Neural cell (in vitro differentiated cells): ENCODE measurements at regions not wholly inside any gene's neighbourhood (a gene's known extent, or its start where the extent isn't known, plus 50 kb on each side); places are given as distances from the start of the nearest gene placed in this dataset.

Source experiments
- H2AFZ ChIP-seq: fragments of 200-600, 300-800 bp; sonication (generic), shearing (Covaris generic); 2 replicates; pipeline ENCODE4 v1.6.0; 2014; ENCODE audit warnings: low read depth, mild to moderate bottlenecking, antibody characterized with exemption, low read length, moderate library complexity
- H3F3A ChIP-seq: fragments of 200-600 bp; shearing (Covaris generic); 2 replicates; pipeline ENCODE4 v1.6.1; 2016; ENCODE audit warnings: mild to moderate bottlenecking, moderate library complexity, mixed read lengths, antibody characterized with exemption, low read length; ENCODE audit not compliant: insufficient read depth, poor library complexity, severe bottlenecking
- H3K27ac ChIP-seq: fragments of 200-600, 300-800 bp; sonication (generic), shearing (Covaris generic); 2 replicates; pipeline ENCODE4 v1.5.1; 2014; ENCODE audit warnings: mild to moderate bottlenecking, low read length, moderate library complexity
- H3K27me3 ChIP-seq: fragments of 300-800, 200-600 bp; sonication (generic), shearing (Covaris generic); 2 replicates; pipeline ENCODE4 v1.6.0; 2014; ENCODE audit warnings: mild to moderate bottlenecking, low read depth, low read length, moderate library complexity; ENCODE audit not compliant: insufficient read depth
- H3K36me3 ChIP-seq: fragments of 300-800, 200-600 bp; sonication (generic), shearing (Covaris generic); 2 replicates; pipeline ENCODE4 v1.5.1; 2014; ENCODE audit warnings: mild to moderate bottlenecking, antibody characterized with exemption, low read length, moderate library complexity; ENCODE audit not compliant: insufficient read depth
- H3K4me2 ChIP-seq: fragments of 300-800, 200-600 bp; sonication (generic), shearing (Covaris generic); 2 replicates; pipeline ENCODE4 v1.6.0; 2014; ENCODE audit warnings: mild to moderate bottlenecking, low read length
- H3K4me3 ChIP-seq: fragments of 300-800, 200-600 bp; sonication (generic), shearing (Covaris generic); 2 replicates; pipeline ENCODE4 v1.5.1; 2014; ENCODE audit warnings: mild to moderate bottlenecking, low read length, moderate library complexity
- H3K79me2 ChIP-seq: fragments of 200-600 bp; shearing (Covaris generic); replicated peaks from 2 replicates; pipeline ENCODE4 v1.6.0; 2014; ENCODE audit warnings: mild to moderate bottlenecking, low read length, moderate library complexity; ENCODE audit not compliant: insufficient read depth
- H3K9ac ChIP-seq: fragments of 300-800, 200-600 bp; sonication (generic), shearing (Covaris generic); 2 replicates; pipeline ENCODE4 v1.6.1; 2016; ENCODE audit warnings: mild to moderate bottlenecking, low read length, mixed read lengths
- H3K9me2 ChIP-seq: fragments of 200-600 bp; shearing (Covaris generic); 2 replicates; pipeline ENCODE4 v1.6.1; 2016; ENCODE audit warnings: mild to moderate bottlenecking, low read length, mixed read lengths; ENCODE audit not compliant: insufficient read depth
- H3K9me3 ChIP-seq: fragments of 200-600, 300-800 bp; sonication (generic), shearing (Covaris generic); 2 replicates; pipeline ENCODE4 v1.6.1; 2016; ENCODE audit warnings: mild to moderate bottlenecking, mixed run types, low read length, moderate library complexity, mixed read lengths
- H4K20me1 ChIP-seq: fragments of 200-600 bp; shearing (Covaris generic); 2 replicates; pipeline ENCODE4 v1.6.1; 2016; ENCODE audit warnings: mild to moderate bottlenecking, mixed run types; ENCODE audit not compliant: insufficient read depth
- EP300 ChIP-seq: fragments of 450-650 bp; conservative IDR thresholded peaks from 2 replicates; pipeline ENCODE4 v1.6.1; 2014; ENCODE audit warnings: antibody characterized with exemption, mild to moderate bottlenecking, moderate library complexity; ENCODE audit not compliant: poor library complexity, severe bottlenecking
- EZH2 ChIP-seq: fragments of 200-600, 300-800 bp; shearing (Covaris generic), sonication (generic); IDR thresholded peaks from 2 replicates; pipeline ENCODE4 v1.6.1; 2014; ENCODE audit warnings: antibody characterized with exemption, low read length, borderline replicate concordance, mild to moderate bottlenecking; ENCODE audit not compliant: insufficient read depth, poor library complexity, severe bottlenecking
- MXI1 ChIP-seq: fragments of 450-650 bp; conservative IDR thresholded peaks from 2 replicates; pipeline ENCODE4 v1.6.1; 2014; ENCODE audit warnings: antibody characterized with exemption, mild to moderate bottlenecking; ENCODE audit not compliant: poor library complexity, severe bottlenecking
- POLR2AphosphoS5 ChIP-seq: IDR thresholded peaks from 2 replicates; pipeline ENCODE4 v1.6.1; 2012
- RAD21 ChIP-seq: fragments of 450-650 bp; conservative IDR thresholded peaks from 2 replicates; pipeline ENCODE4 v1.6.1; 2014; ENCODE audit warnings: antibody characterized with exemption, mild to moderate bottlenecking, moderate library complexity
- SMC3 ChIP-seq: fragments of 450-650 bp; conservative IDR thresholded peaks from 2 replicates; pipeline ENCODE4 v1.6.1; 2014; ENCODE audit warnings: antibody characterized with exemption, mild to moderate bottlenecking, moderate library complexity; ENCODE audit not compliant: poor library complexity
- TAF1 ChIP-seq: IDR thresholded peaks from 2 replicates; pipeline ENCODE4 v1.6.1; 2012; ENCODE audit warnings: low read depth
- TF ChIP-seq, protein P1 (sequence below): fragments of 450-650 bp; IDR thresholded peaks from 2 replicates; pipeline ENCODE4 v1.5.1; 2014; ENCODE audit warnings: antibody characterized with exemption, mild to moderate bottlenecking, moderate library complexity; ENCODE audit not compliant: poor library complexity, severe bottlenecking
- TF ChIP-seq, protein P2 (sequence below): IDR thresholded peaks from 2 replicates; pipeline ENCODE4 v1.6.1; 2012; ENCODE audit warnings: borderline replicate concordance

DNA sequence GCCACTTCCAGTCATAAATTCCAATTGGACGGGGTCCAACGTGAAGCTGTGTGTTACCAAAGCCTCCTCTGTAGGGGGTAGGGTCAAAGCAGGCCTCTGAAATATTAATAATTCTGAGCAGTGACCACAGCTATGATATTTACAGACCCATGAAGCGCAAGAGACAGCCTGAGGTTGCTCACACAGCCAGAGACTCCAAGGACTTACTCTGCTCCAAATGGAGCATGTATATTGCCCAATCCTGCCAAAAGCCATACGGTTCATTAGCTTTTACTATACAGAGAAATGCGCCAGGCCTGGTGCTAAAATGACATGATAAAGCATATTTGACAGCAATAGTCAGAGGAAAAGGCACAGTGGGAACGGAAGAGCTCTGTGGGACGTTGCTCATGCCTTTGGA is 151.3 kb downstream of the PAH start:
- H3K79me2 ChIP-seq: no peaks in the 10 kb centered on the region
- no peak overlapping the region for H3K9ac ChIP-seq
- H3K4me2 ChIP-seq: no peak overlapping the region
- H3K36me3 ChIP-seq: no peaks in the 10 kb centered on the region
- H4K20me1 ChIP-seq: no peaks in the 10 kb centered on the region
- no peaks in the 10 kb centered on the region for H3K9me3 ChIP-seq
- H3K27me3 ChIP-seq: no peaks in the 10 kb centered on the region
- H3K27ac ChIP-seq: no peak overlapping the region
- no peaks in the 10 kb centered on the region for H3K9me2 ChIP-seq
- TF ChIP-seq POLR2AphosphoS5: no peak
- H3F3A ChIP-seq: no peaks in the 10 kb centered on the region
- no peak overlapping the region for H2AFZ ChIP-seq
- H3K4me3 ChIP-seq: no peak overlapping the region

DNA sequence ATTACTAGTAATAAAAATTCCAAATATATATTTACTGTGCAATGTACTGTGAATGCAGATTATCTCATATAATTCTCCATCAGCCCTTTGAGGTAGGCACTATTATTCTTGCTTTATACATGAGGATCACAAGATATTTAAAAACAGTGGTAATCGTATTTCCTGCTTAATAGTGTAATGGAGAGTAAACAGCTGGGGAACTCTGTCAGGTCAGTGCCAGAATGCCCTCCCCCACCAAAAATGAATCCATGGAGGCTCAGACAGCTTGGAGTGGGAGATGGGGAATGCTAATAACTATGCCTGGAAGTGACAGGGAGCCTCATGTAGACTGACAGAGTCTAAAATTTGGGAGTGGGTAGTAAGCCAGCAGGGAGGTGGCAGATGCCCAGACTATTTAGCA is 153.6 kb downstream of the PAH start:
- Histone ChIP-seq H3K27ac (no peak overlapping the region), H3K4me2 (no peak overlapping the region), H3K9me3 (no peaks in the 10 kb centered on the region), H3K36me3 (no peaks in the 10 kb centered on the region), H3K4me3 (no peak overlapping the region), H4K20me1 (no peaks in the 10 kb centered on the region), H3K9me2 (no peaks in the 10 kb centered on the region), H3K27me3 (no peaks in the 10 kb centered on the region), H3K79me2 (no peaks in the 10 kb centered on the region), H2AFZ (no peak overlapping the region), H3K9ac (no peak overlapping the region), H3F3A (no peaks in the 10 kb centered on the region)
- no peak for TF ChIP-seq SMC3
- TF ChIP-seq, protein P1, sequence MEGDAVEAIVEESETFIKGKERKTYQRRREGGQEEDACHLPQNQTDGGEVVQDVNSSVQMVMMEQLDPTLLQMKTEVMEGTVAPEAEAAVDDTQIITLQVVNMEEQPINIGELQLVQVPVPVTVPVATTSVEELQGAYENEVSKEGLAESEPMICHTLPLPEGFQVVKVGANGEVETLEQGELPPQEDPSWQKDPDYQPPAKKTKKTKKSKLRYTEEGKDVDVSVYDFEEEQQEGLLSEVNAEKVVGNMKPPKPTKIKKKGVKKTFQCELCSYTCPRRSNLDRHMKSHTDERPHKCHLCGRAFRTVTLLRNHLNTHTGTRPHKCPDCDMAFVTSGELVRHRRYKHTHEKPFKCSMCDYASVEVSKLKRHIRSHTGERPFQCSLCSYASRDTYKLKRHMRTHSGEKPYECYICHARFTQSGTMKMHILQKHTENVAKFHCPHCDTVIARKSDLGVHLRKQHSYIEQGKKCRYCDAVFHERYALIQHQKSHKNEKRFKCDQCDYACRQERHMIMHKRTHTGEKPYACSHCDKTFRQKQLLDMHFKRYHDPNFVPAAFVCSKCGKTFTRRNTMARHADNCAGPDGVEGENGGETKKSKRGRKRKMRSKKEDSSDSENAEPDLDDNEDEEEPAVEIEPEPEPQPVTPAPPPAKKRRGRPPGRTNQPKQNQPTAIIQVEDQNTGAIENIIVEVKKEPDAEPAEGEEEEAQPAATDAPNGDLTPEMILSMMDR: no peak
- TF ChIP-seq, protein P2, sequence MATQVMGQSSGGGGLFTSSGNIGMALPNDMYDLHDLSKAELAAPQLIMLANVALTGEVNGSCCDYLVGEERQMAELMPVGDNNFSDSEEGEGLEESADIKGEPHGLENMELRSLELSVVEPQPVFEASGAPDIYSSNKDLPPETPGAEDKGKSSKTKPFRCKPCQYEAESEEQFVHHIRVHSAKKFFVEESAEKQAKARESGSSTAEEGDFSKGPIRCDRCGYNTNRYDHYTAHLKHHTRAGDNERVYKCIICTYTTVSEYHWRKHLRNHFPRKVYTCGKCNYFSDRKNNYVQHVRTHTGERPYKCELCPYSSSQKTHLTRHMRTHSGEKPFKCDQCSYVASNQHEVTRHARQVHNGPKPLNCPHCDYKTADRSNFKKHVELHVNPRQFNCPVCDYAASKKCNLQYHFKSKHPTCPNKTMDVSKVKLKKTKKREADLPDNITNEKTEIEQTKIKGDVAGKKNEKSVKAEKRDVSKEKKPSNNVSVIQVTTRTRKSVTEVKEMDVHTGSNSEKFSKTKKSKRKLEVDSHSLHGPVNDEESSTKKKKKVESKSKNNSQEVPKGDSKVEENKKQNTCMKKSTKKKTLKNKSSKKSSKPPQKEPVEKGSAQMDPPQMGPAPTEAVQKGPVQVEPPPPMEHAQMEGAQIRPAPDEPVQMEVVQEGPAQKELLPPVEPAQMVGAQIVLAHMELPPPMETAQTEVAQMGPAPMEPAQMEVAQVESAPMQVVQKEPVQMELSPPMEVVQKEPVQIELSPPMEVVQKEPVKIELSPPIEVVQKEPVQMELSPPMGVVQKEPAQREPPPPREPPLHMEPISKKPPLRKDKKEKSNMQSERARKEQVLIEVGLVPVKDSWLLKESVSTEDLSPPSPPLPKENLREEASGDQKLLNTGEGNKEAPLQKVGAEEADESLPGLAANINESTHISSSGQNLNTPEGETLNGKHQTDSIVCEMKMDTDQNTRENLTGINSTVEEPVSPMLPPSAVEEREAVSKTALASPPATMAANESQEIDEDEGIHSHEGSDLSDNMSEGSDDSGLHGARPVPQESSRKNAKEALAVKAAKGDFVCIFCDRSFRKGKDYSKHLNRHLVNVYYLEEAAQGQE: no peak
- TF ChIP-seq EP300: no peak
- TF ChIP-seq POLR2AphosphoS5: no peak
- TF ChIP-seq RAD21: no peak
- no peak for TF ChIP-seq EZH2
- no peak for TF ChIP-seq MXI1
- TF ChIP-seq TAF1: no peak

DNA sequence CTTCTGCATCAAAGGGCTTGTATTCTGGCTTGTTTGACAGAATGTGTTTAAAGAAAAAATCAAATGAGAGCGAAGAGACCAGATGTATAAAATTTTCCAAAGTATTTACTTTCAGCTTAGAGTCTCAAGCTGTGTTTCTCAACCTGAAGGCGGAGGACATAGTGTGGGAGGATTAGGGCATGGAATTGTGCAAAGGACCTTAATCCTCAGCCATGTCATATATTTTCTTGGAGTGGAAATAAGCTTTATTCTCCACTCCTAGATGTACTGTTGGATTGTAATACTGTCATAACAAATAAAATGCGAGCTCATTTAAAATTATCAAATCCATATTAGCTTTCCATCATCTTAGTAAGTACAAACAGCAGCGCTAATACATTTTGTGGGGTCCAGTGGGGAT is 154.0 kb downstream of the PAH start:
- H3F3A ChIP-seq: no peaks in the 10 kb centered on the region
- H3K4me3 ChIP-seq: no peak overlapping the region
- no peak overlapping the region for H3K4me2 ChIP-seq
- no peaks in the 10 kb centered on the region for H3K79me2 ChIP-seq
- no peak overlapping the region for H2AFZ ChIP-seq
- no peak overlapping the region for H3K27ac ChIP-seq
- H3K9ac ChIP-seq: no peak overlapping the region
- no peaks in the 10 kb centered on the region for H3K27me3 ChIP-seq
- no peaks in the 10 kb centered on the region for H3K36me3 ChIP-seq
- no peaks in the 10 kb centered on the region for H3K9me2 ChIP-seq
- H4K20me1 ChIP-seq: no peaks in the 10 kb centered on the region
- TF ChIP-seq, protein P1: no peak
- TF ChIP-seq POLR2AphosphoS5 (no peak), MXI1 (no peak), EZH2 (no peak), EP300 (no peak), TAF1 (no peak), RAD21 (no peak)
- TF ChIP-seq, protein P2: no peak
- no peaks in the 10 kb centered on the region for H3K9me3 ChIP-seq
